ENCODE measurements at regions not wholly inside any gene's neighbourhood (a gene's known extent, or its start where the extent isn't known, plus 50 kb on each side); places are given as distances from the start of the nearest gene placed in this dataset.
"Not testable (repeated sequence)": the region's sequence is repeated elsewhere in the genome, so short reads cannot be mapped to it uniquely, and the experiment has no call there.

GRCh38 chr1:113286156-113286555, 104.2 kb upstream of the MAGI3 start:
- no peak for DNase-seq
- intact Hi-C loops (cut with DNase I) = no loop called here

- no peak for DNase-seq
- intact Hi-C loops (cut with DNase I) = no loop called here
Measured at GRCh38 chr1:113291777-113292602, 98.3 kb upstream of the MAGI3 start.

GRCh38 chr1:113292603-113293255, 97.6 kb upstream of the MAGI3 start:
- DNase-seq = no peak
- intact Hi-C loops (cut with DNase I) = no loop called here

- intact Hi-C loops (cut with DNase I) = no loop called here
- DNase-seq = no peak
Measured at GRCh38 chr1:113293256-113293626, 97.1 kb upstream of the MAGI3 start.

- intact Hi-C loops (cut with DNase I) = no loop called here
- DNase-seq = no peak
Measured at GRCh38 chr1:113297749-113298148, 92.6 kb upstream of the MAGI3 start.

- DNase-seq = no peak
- intact Hi-C loops (cut with DNase I) = no loop called here
Measured at GRCh38 chr1:113298941-113299340, 91.4 kb upstream of the MAGI3 start.

- DNase-seq = no peak
- intact Hi-C loops (cut with DNase I) = no loop called here
Measured at GRCh38 chr1:113302636-113303035, 87.7 kb upstream of the MAGI3 start.

GRCh38 chr1:113303267-113303666, 87.0 kb upstream of the MAGI3 start:
- no peak for DNase-seq

GRCh38 chr1:113305029-113305428, 85.3 kb upstream of the MAGI3 start:
- intact Hi-C loops (cut with DNase I); DNase-seq: not testable (repeated sequence)

More at GRCh38 chr1:113303267-113303666, 87.0 kb upstream of the MAGI3 start:
- intact Hi-C loops (cut with DNase I) = no loop called here

GRCh38 chr1:113307771-113308445, 82.4 kb upstream of the MAGI3 start:
- no peak for DNase-seq
- intact Hi-C loops (cut with DNase I) = no loop called here

GRCh38 chr1:113312651-113313050, 77.7 kb upstream of the MAGI3 start:
- DNase-seq; intact Hi-C loops (cut with DNase I): not testable (repeated sequence)

GRCh38 chr1:113314600-113314999, 75.7 kb upstream of the MAGI3 start:
- intact Hi-C loops (cut with DNase I) = no loop called here
- no peak for DNase-seq

- DNase-seq = no peak
Measured at GRCh38 chr1:113320272-113320671, 70.0 kb upstream of the MAGI3 start.

GRCh38 chr1:113320972-113321680, 69.2 kb upstream of the MAGI3 start:
- no peak for DNase-seq
- intact Hi-C loops (cut with DNase I) = no loop called here

More at GRCh38 chr1:113320272-113320671, 70.0 kb upstream of the MAGI3 start:
- intact Hi-C loops (cut with DNase I) = no loop called here

GRCh38 chr1:113321771-113322387, 68.4 kb upstream of the MAGI3 start:
- DNase-seq = no peak
- intact Hi-C loops (cut with DNase I) = no loop called here

GRCh38 chr1:113322439-113322838, 67.9 kb upstream of the MAGI3 start:
- intact Hi-C loops (cut with DNase I) = no loop called here
- DNase-seq = no peak

GRCh38 chr1:113325022-113325421, 65.3 kb upstream of the MAGI3 start:
- DNase-seq = no peak
- intact Hi-C loops (cut with DNase I) = no loop called here

- intact Hi-C loops (cut with DNase I) = no loop called here
Measured at GRCh38 chr1:113326976-113327375, 63.3 kb upstream of the MAGI3 start.

GRCh38 chr1:113333056-113333455, 57.3 kb upstream of the MAGI3 start:
- DNase-seq = no peak
- intact Hi-C loops (cut with DNase I) = no loop called here

More at GRCh38 chr1:113326976-113327375, 63.3 kb upstream of the MAGI3 start:
- DNase-seq = no peak
